Activated CD4-positive, alpha-beta T cell treated with anti-CD3 and anti-CD28 coated beads for 1 hour (primary cell): ENCODE measurements at regions not wholly inside any gene's neighbourhood (a gene's known extent, or its start where the extent isn't known, plus 50 kb on each side); places are given as distances from the start of the nearest gene placed in this dataset.

ENCODE experiments used
- DNase-seq: peaks from one replicate; pipeline ENCODE4 v3.0.0-alpha.2; 2020

DNA sequence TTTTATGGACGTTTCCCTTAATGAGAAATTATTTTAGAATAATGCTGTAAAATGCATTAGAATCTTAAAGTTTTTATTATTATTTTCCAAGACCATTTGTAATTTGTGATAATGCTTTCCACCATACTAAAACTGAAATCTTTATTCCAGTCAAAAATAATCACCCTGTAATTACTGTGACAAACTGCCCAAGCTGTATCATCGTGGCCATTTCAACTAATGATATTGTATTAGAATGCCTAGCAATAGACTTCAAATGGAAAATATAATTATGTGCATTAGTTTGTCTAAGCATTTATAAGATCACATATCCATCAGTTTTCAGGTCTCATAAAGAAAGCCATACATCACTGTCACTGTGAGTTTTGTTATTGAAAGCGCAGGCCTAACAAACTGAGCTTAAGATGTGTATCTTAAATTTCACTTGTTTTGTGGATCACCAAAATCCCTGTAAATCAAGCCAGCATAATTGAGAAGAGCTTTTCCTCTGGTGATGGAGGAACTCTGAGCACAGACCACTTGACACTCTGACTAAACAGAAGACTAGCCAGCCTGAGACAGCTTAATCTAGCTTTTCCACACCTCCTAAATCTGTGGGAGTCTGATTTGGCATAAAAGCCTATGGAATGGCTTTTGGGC lies 1312.2 kb upstream of the ACVR2A start:
- no peak for DNase-seq

DNA sequence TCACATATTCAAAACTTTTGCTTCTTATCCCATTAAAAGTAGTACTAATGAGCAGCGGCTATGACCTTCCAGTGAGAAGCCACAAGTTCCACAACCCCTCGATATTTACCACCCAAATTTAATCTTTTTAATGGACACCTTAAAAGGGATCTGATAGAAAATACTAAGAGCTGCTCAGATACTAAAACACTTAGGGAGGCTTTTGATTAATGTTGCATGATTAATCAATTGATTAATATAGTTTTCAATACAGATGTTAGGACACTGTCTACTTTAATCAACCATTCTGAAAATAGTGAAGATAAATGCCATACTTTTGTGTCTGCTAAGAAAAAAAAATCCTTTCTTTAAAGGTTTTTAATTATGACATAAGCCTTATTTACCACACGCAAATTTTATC lies 1312.8 kb upstream of the ACVR2A start:
- DNase-seq, result no peak

DNA sequence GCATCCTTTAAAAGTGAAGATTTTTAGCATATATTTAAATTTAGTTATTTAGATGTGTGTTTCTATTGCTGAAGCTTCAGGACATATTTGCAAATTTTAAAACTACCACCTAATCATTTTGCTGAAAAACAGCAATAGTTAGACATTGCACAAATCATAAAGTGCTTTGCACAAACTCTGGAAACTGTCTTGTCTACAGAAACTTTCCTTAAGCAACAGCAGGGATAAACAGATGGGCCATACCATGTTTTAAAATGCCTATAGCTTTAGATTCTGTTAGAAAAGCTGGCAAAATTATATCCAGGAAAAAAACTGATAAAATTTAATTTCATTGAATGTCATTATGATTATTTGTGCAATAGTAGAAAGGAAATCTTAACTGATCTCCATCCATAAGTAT lies 1313.9 kb upstream of the ACVR2A start:
- DNase-seq, result no peak

DNA sequence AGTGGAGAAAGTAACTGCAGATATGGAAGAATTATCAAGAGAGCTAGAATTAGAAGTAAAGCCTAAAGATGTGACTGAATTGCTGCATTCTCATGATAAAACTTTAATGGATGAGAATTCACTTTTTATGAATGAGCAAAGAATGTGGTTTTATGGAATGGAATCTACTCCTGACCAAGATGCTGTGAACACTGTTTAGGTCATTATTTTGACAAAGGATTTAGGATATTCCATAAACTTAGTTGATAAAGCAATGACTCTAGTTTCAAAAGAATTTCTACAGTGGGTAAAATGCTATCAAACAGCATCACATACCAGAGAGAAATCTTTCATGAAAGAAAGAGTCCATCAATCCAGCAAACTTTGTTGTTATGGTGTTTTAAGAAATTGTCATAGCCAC lies 1317.7 kb upstream of the ACVR2A start:
- DNase-seq, result no peak

DNA sequence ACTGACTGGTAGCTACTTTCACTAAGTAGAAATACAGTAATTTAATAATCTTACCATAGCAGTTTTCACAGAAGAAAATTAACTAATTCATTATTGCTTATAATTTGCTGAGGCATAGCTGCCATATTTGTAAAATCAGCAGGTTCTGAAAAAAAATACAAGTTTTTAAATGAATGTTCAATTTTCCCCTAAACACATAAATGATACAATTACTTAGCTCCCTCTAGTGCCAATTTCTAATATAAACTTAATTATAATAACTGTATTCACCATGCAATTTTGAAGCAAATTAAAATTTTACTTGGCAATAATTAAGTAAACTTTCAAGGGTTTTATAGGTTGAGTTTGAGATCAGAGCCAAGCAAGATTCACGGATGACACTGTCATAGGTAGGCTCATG lies 1321.6 kb upstream of the ACVR2A start:
- DNase-seq, result no peak

DNA sequence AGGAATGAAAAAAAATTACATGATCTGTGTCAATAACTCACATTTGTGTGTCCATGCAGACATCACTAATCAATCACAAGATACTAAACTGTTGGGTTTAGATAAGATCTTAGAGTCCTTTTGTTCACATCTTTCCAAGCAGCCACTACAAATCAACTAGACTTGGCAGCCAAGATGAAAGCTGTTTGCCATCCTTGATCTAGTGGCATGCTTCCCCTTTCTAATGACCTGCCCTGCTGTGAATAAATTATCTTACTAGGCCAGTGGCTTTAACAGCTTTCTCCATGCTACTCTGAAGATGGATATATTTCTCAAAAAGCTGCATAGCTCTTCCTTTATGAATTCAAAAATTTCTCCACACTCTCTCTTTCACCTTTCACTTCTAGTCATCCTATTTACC lies 1338.0 kb upstream of the ACVR2A start:
- DNase-seq, result no peak

DNA sequence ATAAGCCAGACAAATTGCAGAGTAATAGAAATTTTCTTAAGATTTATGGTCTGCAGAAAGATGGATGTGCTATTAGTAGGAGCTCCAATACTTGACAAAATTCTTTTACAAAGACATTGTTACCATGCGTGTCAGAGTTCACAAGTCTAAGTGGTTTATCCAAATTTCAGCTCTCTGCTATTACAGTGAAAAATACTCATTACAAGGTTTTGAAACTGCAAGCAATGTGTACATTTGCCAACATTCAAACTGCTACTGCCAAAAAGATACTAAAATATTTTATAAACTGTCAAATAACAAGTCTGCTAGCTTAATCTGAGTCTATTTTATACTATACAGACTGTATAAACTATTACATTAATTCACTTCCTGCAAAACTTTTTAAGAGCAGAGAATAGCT lies 1341.5 kb upstream of the ACVR2A start:
- no peak for DNase-seq

DNA sequence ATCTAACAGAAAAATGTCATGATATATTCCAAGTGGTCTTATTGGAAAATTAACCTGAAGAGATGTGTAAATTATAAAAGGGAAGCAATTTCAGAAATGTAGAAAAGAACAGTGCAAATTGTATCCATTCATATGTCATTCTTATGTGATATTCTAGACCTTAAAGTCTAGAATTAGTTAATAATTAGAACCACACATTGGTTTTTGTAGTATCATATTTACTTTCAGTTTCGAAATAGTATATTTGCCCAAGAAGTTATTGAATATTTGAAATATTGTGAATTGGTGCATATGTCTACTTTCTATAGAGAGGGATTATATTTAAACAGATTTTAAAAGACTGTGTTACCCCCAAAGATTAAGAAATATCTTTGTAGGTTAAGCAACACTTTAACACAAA lies 1348.6 kb upstream of the ACVR2A start:
- no peak for DNase-seq

DNA sequence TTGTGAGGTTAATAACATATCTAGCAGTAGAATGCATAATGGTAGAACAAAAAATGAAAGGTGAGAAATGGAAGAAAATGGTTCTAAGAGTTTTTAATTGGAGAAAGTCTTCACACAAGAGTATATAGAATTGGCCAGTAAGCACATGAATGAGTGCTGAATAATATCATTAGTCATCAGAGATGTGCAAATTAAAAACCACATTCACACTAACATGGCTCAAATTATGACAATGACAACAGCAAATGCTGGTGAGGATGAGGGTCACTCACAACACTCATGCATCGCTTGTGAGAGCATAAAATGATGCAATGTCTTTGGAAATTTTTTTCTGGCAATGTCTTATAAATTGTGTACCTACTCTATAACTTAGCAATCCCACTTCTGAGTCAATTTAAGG lies 1355.4 kb upstream of the ACVR2A start:
- no peak for DNase-seq

DNA sequence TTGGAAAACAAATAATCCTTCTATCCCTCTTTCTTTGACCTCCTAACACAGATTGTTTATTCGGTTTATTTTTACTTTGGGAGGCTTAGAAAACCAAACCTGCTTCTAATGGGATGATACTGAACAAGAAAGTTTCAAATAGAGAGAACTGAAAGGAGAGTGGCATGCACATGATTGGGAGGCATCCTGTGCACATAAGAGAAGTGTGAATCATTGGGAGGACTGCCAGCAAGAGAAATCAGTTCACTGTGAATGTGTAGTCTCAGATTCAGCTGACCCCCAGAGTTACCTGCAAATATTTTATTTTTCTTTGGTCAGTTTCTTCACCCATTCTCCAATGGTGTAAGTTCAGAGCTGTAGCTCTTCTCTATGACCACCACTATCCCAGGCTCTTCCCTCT lies 1363.2 kb upstream of the ACVR2A start:
- DNase-seq, result no peak

DNA sequence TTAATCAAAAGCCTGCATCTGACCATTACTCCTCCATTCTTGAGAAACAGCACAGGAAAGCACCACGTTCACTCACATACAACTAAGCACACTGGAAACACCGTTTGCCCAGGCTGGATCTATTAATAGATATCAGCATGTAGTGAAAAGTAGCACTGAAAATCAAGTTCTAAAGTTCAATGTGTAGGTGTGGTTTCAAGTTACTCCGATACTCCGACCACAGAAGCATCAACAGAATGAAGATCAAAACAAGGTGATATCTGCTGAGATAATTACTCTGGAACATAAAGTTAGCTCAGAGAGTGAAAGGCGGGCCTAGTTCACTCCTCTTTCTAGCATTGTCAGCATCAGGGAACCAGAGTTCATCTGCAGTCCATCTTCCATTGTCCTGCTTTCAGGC lies 1367.4 kb upstream of the ACVR2A start:
- DNase-seq, result no peak

DNA sequence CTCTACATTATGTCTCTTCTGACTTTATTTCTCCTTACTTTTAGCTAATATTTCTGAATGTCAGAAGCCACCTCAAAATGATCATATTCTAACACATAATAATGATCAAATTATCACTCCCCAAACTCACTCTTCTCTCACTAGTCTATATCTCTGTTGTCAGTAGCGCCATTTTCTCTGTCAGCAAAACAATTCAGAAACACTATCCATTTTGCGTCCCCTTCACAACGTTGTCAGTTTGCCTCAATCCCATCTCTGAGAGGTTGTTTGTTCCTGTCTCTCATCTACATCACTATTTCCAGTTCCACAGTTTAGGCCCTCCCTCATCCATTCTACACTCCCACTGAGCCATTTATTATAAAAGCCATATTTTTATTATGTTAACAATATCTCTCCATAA lies 1376.3 kb upstream of the ACVR2A start:
- no peak for DNase-seq

DNA sequence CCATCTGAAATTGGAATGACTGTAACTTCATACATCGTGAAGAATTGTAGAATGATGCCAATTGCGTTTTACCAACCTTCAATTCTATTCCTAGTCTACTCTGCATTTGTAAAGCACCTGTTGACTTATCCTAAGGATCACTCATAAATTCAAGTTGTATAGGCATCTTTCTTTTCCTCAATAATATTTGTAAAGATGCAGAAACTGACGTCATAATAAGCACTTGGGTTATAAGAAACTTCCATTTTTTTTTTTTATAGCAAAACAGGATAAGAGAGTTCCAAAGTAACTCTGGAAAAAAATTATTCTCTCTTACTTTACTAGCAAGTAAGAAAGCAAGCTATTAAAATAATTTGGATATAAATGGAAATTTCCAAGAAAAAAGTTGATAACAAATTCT lies 1377.4 kb upstream of the ACVR2A start:
- DNase-seq, result no peak

DNA sequence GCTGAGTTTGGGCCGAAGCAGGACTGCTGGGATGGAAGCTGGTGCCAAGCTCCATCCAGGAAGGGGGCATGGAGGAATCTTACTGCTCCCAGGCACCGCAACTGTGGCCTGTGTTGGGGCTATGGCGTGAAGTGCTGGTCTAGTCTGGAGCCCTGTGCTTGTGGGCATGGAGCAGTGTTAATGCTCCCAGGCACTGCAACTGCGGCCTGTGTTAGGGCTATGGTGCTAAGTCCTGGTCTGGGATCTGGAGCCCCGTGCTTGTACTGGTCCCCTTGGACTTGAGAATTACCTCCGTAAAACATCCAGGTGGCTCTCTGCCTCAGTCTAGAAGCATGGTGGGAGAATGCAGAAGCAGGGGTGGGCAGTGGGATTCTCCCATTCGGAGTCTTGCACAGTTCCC lies 1379.4 kb upstream of the ACVR2A start:
- DNase-seq, result no peak

DNA sequence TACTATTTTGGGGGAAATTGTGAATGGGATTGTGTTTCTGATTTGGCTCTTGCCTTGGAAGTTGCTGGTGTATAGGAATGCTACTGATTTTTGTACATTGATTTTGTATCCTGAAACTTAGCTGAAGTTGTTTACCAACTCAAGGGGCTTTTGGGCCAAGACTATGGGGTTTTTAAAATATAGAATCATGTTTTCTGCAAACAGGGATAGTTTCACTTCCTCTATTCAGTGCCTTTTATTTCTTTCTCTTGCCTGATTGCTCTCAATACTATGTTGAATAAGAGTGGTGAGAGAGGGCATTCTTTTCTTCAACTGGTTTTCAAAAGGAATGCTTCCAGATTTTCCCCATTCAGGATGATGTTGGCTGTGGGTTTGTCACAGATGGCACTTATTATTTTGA lies 1383.8 kb upstream of the ACVR2A start:
- DNase-seq, result no peak

DNA sequence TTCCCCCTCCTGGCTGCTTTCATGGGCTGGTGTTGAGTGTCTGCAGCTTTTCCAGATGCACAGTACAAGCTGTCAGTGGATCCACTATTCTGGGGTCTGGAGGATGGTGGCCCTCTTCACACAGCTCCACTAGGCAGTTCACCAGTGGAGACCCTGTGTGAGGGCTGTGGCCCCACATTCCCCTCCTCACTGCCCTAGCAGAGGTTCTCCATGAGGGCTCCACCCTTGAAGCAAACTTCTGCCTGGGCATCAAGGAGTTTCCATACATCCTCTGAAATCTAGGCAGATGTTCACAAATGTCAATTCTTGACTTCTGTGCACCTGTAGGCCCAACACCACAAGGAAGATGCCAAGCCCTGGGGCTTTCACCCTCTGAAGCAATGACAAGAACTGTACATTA lies 1386.2 kb upstream of the ACVR2A start:
- DNase-seq, result no peak

DNA sequence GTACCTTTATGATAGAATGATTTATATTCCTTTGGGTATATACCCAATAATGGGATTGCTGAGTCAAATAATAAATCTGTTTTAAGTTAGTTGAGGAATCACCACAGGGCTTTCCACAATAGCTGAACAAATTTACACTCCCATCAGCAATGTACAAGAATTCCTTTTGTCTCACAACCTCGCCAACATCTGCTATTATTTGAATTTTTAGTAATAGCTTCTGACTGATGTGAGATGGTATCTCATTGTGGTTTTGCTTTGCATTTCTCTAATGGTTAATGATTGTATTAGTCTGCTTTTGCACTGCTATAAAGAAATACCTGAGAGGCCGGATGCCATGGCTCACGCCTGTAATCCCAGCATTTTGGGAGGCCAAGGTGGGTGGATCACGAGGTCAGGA lies 1387.6 kb upstream of the ACVR2A start:
- DNase-seq, result no peak

DNA sequence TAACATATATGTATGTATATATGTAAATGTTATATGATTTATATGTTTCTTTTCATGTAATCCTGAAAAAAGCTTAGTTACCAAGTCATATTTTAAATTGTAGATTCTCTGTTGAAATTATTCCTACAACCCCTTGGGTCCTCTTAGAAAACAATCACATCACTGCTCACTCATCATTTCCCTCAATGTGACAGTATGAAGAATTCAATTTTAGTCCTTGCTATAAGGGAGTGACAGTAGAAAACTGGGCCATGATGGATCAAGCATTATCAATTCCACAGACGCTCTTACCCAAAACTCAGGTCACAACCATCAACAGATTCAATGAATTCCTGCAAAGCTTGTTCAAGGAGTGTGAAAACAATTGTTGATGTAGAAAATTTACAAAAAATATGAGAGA lies 1389.5 kb upstream of the ACVR2A start:
- DNase-seq, result no peak

DNA sequence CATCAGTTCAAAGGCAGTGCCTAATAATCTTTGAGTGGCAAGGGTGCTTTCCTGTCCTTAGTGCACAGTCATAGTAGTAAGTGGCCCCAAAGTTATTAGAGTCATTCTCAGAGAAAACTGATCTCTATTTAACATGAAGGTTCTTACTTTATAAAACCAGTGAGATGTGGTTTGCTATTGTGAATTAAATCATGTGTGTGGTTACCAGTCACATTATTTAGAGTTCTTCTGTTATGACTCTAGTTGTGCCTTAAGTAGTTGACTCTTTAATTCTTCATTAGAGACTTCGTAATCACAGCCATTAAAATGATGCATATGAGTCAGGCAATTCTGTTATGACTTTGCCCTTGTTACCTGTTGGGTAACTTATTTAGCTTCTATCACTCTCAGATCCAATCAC lies 1392.9 kb upstream of the ACVR2A start:
- no peak for DNase-seq

DNA sequence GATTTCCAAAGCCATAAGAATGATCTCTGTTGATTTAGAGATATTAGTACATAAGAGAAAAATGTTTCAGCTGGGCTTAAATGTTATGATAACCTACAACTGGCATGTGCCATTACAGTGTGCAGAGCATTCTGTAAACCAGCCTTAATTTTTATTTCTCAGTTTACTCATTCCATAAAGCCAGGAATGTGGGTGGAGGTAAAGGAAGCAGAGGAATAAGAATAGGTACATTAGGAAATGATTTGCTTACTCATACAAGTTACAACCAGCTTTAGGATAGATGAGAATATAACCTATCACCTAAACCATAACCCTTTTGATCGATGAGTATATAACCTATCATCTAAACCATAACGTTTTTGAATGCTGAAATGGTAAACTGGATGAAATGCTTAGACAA lies 1394.7 kb upstream of the ACVR2A start:
- no peak for DNase-seq

DNA sequence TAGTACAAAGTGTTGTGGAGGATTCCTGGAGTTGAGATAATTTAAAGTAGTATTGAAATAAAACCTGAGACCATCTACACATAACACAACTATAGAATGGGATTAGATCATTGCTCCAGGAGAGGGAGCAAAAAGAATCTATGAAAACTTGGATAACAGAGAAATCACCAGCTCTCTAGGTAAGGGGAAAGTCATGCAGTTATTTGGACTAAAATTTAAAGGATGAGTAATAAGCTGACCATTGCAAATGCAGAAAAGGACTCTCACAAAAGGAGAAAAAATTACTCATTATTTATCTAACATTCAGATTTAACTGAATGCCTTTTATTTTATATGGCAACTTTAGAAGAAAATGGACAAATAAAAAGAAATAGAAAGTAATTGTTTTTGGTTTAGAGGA lies 1399.8 kb upstream of the ACVR2A start:
- no peak for DNase-seq

DNA sequence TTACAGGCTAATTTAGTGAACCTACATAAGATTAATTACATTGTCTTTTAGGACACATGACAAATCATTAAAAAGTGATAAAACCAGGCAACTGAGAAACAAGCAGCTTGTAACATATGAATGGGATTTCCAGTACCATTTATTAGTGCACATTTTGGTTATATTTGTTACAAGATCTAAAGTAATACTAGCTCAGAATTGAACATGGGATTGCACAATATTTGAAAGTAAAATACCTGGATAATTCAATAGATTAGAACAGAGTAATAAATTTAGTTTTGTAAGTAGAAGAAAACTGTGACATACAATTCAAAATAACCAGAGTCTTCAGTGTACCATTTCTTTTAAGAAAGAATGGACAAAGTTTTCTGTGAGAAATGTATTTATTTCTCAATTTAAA lies 1400.7 kb upstream of the ACVR2A start:
- no peak for DNase-seq

DNA sequence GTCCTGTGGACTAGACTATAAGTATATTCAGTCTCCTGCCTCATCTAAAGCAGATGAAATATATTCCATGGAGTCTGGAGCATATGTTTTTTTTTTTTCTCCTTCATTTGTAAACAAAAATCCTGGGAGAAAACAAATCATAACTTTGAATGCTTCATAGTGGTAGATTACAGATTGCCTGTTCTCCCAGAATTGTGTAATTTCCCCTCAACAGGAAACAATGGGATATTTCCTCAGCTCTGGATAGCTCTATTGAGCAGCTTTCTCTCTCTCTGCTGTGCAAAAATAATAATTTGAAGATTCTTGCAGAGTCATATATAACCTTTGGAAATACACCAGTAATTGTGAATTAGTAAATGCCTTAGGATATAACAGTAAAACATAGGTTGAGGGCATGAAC lies 1406.6 kb upstream of the ACVR2A start:
- DNase-seq, result no peak

DNA sequence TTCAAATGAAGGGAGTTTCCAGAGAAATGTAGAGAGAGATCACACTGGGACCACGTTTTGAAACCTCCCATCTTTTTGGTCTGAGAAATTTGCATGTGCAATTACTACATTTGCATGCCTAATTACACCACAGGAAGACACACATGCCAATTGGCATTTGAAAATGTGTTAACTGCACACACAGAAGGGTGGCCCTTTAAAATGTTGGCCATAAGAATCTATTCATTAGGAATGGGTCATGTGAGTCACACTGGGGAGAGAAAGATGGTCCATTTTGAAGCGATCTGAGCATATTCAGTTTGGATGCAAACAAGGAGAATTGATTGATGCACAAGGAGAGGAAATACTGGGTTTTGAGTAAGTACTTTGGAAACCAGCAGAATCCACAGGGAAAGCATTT lies 1407.1 kb upstream of the ACVR2A start:
- DNase-seq, result no peak

DNA sequence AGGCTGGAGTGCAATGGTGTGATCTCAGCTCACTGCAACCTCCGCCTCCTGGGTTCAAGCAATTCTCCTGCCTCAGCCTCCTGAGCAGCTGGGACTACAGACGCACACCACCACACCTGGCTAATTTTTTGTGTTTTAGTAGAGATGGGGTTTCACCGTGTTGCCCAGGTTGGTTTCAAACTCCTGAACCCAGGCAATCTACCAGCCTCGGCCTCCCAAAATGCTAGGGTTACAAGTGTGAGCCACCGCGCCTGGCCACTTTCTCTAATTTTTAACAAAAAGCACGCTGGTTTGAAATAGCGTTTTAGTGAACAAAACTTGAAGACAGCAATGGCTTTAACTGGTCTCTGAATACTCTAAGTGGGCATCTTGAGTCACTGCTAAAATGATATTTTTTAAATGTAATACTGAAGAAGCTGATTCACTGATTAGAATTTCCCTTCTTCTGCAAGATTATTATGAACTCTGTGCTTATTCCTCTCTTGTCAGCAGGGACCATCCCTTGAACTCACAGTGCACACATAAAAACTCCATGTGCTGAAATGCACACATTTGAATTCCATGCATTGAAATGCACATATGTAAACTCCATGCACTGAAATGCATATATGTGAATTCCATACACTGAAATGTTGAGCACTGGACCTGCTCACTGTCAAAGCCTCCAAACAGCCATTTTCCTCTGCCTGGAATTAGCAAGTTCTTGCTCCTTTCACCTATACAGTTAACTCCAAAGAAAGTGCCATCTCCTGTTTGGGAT lies 1411.5 kb upstream of the ACVR2A start:
- no peak for DNase-seq
